ENCODE measurements at regions not wholly inside any gene's neighbourhood (a gene's known extent, or its start where the extent isn't known, plus 50 kb on each side); places are given as distances from the start of the nearest gene placed in this dataset.

GRCh38 chr20:11077226-11077625 is 403.4 kb upstream of the JAG1 start:
- POLR2A ChIA-PET = interaction anchor here (0.6 kb wide), 1 partner anchor 182 kb away, joined by 4 read pairs; no protein-coding TSS in a partner anchor
- H3K27ac Mint-ChIP-seq = no peak overlapping the region
- no peak for ATAC-seq

More at GRCh38 chr20:11077226-11077625, 403.4 kb upstream of the JAG1 start:
- Mint-ChIP-seq H3K4me1 (no peaks in the 10 kb centered on the region), H3K36me3 (no peaks in the 10 kb centered on the region), H3K9me3 (no peaks in the 10 kb centered on the region), H3K4me3 (no peak overlapping the region), H3K27me3 (ENCODE audit: low read depth) (no peaks in the 10 kb centered on the region; the same call in 1 of the 2 replicates)
- DNase-seq (ENCODE audit: low spot score) = no peak
- TF ChIP-seq STAT6 (CRISPR knock-in tag; conservative IDR thresholded peaks at IDR 0.05; ENCODE audit: low read depth) (no peak), FOXP1 (CRISPR knock-in tag; IDR thresholded peaks at IDR 0.05; ENCODE audit: borderline replicate concordance) (no peak), MYBL2 (CRISPR knock-in tag; IDR thresholded peaks at IDR 0.05) (no peak), PREB (CRISPR knock-in tag; IDR thresholded peaks at IDR 0.05; ENCODE audit: borderline replicate concordance) (no peak), ZNF317 (CRISPR knock-in tag; IDR thresholded peaks at IDR 0.05; ENCODE audit: borderline replicate concordance, low read depth) (no peak), FOXP4 (CRISPR knock-in tag; IDR thresholded peaks at IDR 0.05) (no peak), CBFB (CRISPR knock-in tag; IDR thresholded peaks at IDR 0.05; ENCODE audit: low read depth) (no peak), CDX4 (CRISPR knock-in tag; IDR thresholded peaks at IDR 0.05; ENCODE audit: borderline replicate concordance) (no peak), FOXK1 (CRISPR knock-in tag; IDR thresholded peaks at IDR 0.05) (no peak), GRHL2 (CRISPR knock-in tag; IDR thresholded peaks at IDR 0.05; ENCODE audit: insufficient replicate concordance, severe bottlenecking) (no peak), HMGXB4 (CRISPR knock-in tag; IDR thresholded peaks at IDR 0.05) (no peak), ZNF121 (CRISPR knock-in tag; IDR thresholded peaks at IDR 0.05) (no peak), ZMAT4 (CRISPR knock-in tag; IDR thresholded peaks at IDR 0.05) (no peak)
- CTCF ChIA-PET = no interaction called here
